HepG2 (cell line): ENCODE measurements at regions not wholly inside any gene's neighbourhood (a gene's known extent, or its start where the extent isn't known, plus 50 kb on each side); places are given as distances from the start of the nearest gene placed in this dataset.

Source experiments
- FOXO1 ChIP-seq: sonication (generic); formaldehyde crosslinking; IDR thresholded peaks from 2 replicates; pipeline ENCODE4 v1.4.0; 2020; ENCODE audit warnings: missing genetic modification reagents
- HES4 ChIP-seq: sonication (generic); formaldehyde crosslinking; IDR thresholded peaks from 2 replicates; pipeline ENCODE4 v1.9.0; 2021; ENCODE audit warnings: mild to moderate bottlenecking, missing genetic modification reagents, borderline replicate concordance
- HMG20B ChIP-seq: conservative IDR thresholded peaks from 2 replicates; pipeline ENCODE4 v1.6.1; 2016; ENCODE audit warnings: missing genetic modification reagents, missing compliant biosample characterization
- JUNB ChIP-seq: sonication (generic); formaldehyde crosslinking; IDR thresholded peaks from 2 replicates; pipeline ENCODE4 v1.8.0; 2022; ENCODE audit warnings: missing genetic modification reagents, mild to moderate bottlenecking, borderline replicate concordance
- KDM2A ChIP-seq: sonication (generic); formaldehyde crosslinking; IDR thresholded peaks from 2 replicates; pipeline ENCODE4 v1.4.0; 2020; ENCODE audit warnings: low read depth, missing genetic modification reagents, borderline replicate concordance
- MIER2 ChIP-seq: IDR thresholded peaks from 2 replicates; pipeline ENCODE4 v1.6.1; 2016; ENCODE audit warnings: missing biosample characterization, missing genetic modification reagents
- NCOA2 ChIP-seq: sonication (generic); formaldehyde crosslinking; IDR thresholded peaks from 2 replicates; pipeline ENCODE4 v1.8.0; 2022; ENCODE audit warnings: inconsistent platforms
- POLR2G ChIP-seq: fragments of 200-400 bp; formaldehyde crosslinking; IDR thresholded peaks from 2 replicates; pipeline ENCODE4 v1.6.1; 2018; ENCODE audit warnings: mild to moderate bottlenecking, low read depth, low read length, moderate library complexity
- RNF219 ChIP-seq: sonication (generic); formaldehyde crosslinking; IDR thresholded peaks from 2 replicates; pipeline ENCODE4 v1.5.0; 2020; ENCODE audit warnings: mild to moderate bottlenecking, missing genetic modification reagents
- ZHX2 ChIP-seq, 2 experiments: sonication (generic) in 1 of 2; formaldehyde crosslinking in 1 of 2; IDR thresholded peaks; 2 replicates each; pipeline versions ENCODE4 v1.6.1 to v1.9.0; 2014 to 2022; ENCODE audit warnings: antibody characterized with exemption in 1 of 2, borderline replicate concordance in 1 of 2, inconsistent platforms in 1 of 2, low read depth in 1 of 2, missing genetic modification reagents in 1 of 2
- ZNF280D ChIP-seq: sonication (generic); formaldehyde crosslinking; IDR thresholded peaks from 2 replicates; pipeline ENCODE4 v1.5.1; 2020; ENCODE audit warnings: mild to moderate bottlenecking, missing genetic modification reagents
- ZNF512B ChIP-seq: sonication (generic); formaldehyde crosslinking; IDR thresholded peaks from 2 replicates; pipeline ENCODE4 v1.5.1; 2020; ENCODE audit warnings: missing genetic modification reagents, mild to moderate bottlenecking, borderline replicate concordance
- ZNF616 ChIP-seq: sonication (generic); formaldehyde crosslinking; IDR thresholded peaks from 2 replicates; pipeline ENCODE4 v1.5.0; 2020; ENCODE audit warnings: low read depth, mild to moderate bottlenecking, missing genetic modification reagents
- ZSCAN30 ChIP-seq: sonication (generic); formaldehyde crosslinking; IDR thresholded peaks from 2 replicates; pipeline ENCODE4 v1.5.0; 2020; ENCODE audit warnings: mild to moderate bottlenecking, missing genetic modification reagents

- TF ChIP-seq KDM2A (CRISPR knock-in tag) (0 out of 2 replicates have a peak, but pooled peaks have one; percentile 20), HMG20B (CRISPR knock-in tag) (peak; percentile 23; the same call in 1 of the 2 replicates), POLR2G (peak; percentile 70), ZHX2 (IDR thresholded peaks at IDR 0.05; ENCODE audit: low read depth) (peak; percentile 51), ZHX2 (CRISPR knock-in tag; IDR thresholded peaks at IDR 0.05; ENCODE audit: borderline replicate concordance) (no peak), NCOA2 (CRISPR knock-in tag) (peak; percentile 98), ZNF280D (CRISPR knock-in tag) (peak; percentile 91; the same call in 1 of the 2 replicates), MIER2 (CRISPR knock-in tag) (no peak; the same call in 1 of the 2 replicates), ZSCAN30 (CRISPR knock-in tag) (no peak), RNF219 (CRISPR knock-in tag) (no peak), JUNB (CRISPR knock-in tag) (peak; percentile 48; the same call in 1 of the 2 replicates), HES4 (CRISPR knock-in tag) (no peak), FOXO1 (CRISPR knock-in tag) (peak; percentile 86), ZNF616 (CRISPR knock-in tag) (no peak), ZNF512B (CRISPR knock-in tag) (0 out of 2 replicates have a peak, but pooled peaks have one; percentile 59)
These were observed 445.0 kb upstream of the PIK3R1 start (continued) for GRCh38 chr5:67770431-67771025.
